Neural progenitor cell (in vitro differentiated cells): ENCODE measurements at regions not wholly inside any gene's neighbourhood (a gene's known extent, or its start where the extent isn't known, plus 50 kb on each side); places are given as distances from the start of the nearest gene placed in this dataset.

ENCODE experiments used
- EZH2 ChIP-seq: fragments of 200-600 bp; sonication (generic); IDR thresholded peaks from 2 replicates; pipeline ENCODE4 v1.6.1; 2017; ENCODE audit warnings: antibody characterized with exemption, mild to moderate bottlenecking, moderate library complexity
- EZH2phosphoT487 ChIP-seq: fragments of 200-600 bp; sonication (generic); IDR thresholded peaks from 2 replicates; pipeline ENCODE4 v1.6.1; 2017; ENCODE audit warnings: antibody characterized with exemption
- TF ChIP-seq, protein P1 (sequence below): fragments of 200-600 bp; sonication (generic); IDR thresholded peaks from 2 replicates; pipeline ENCODE4 v1.5.1; 2017; ENCODE audit warnings: antibody characterized with exemption, mild to moderate bottlenecking

- TF ChIP-seq, protein P1, sequence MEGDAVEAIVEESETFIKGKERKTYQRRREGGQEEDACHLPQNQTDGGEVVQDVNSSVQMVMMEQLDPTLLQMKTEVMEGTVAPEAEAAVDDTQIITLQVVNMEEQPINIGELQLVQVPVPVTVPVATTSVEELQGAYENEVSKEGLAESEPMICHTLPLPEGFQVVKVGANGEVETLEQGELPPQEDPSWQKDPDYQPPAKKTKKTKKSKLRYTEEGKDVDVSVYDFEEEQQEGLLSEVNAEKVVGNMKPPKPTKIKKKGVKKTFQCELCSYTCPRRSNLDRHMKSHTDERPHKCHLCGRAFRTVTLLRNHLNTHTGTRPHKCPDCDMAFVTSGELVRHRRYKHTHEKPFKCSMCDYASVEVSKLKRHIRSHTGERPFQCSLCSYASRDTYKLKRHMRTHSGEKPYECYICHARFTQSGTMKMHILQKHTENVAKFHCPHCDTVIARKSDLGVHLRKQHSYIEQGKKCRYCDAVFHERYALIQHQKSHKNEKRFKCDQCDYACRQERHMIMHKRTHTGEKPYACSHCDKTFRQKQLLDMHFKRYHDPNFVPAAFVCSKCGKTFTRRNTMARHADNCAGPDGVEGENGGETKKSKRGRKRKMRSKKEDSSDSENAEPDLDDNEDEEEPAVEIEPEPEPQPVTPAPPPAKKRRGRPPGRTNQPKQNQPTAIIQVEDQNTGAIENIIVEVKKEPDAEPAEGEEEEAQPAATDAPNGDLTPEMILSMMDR = no peak
- TF ChIP-seq EZH2 (no peak), EZH2phosphoT487 (no peak)
Measured at GRCh38 chr6:92979281-92979680, 440.1 kb downstream of the EPHA7 start.
